Activated T-cell treated with anti-CD3 and anti-CD28 coated beads, Interleukin-2, amount 50 U/mL, for 72 hours (primary cell): ENCODE measurements at regions not wholly inside any gene's neighbourhood (a gene's known extent, or its start where the extent isn't known, plus 50 kb on each side); places are given as distances from the start of the nearest gene placed in this dataset.
"Not testable (repeated sequence)": the region's sequence is repeated elsewhere in the genome, so short reads cannot be mapped to it uniquely, and the experiment has no call there.

Experiments used
- ATAC-seq, 2 donors: fragments of 150-1000 bp; cut with Tn5 transposase; replicated peaks in 1 of 2; 2 replicates each; pipeline ENCODE4 v1.10.0; 2021; ENCODE audit warnings: moderate library complexity in 2 of 2, mild to moderate bottlenecking in 1 of 2
- DNase-seq, 2 donors: peaks; one replicate each; pipeline ENCODE4 v3.0.0; 2021 to 2022; ENCODE audit warnings: mixed read lengths in 1 of 2
- H3K27ac Mint-ChIP-seq: one replicate; pipeline ENCODE4 v1.8.0; 2022; ENCODE audit warnings: mild to moderate bottlenecking, moderate library complexity, mixed read lengths
- H3K27me3 Mint-ChIP-seq: one replicate; pipeline ENCODE4 v1.8.0; 2022; ENCODE audit warnings: low read depth, mixed read lengths
- H3K36me3 Mint-ChIP-seq, 2 donors: one replicate each; pipeline ENCODE4 v1.8.0; 2022; ENCODE audit warnings: mixed read lengths in 2 of 2, mild to moderate bottlenecking in 1 of 2; ENCODE audit not compliant: insufficient read depth in 2 of 2
- H3K4me1 Mint-ChIP-seq: one replicate; pipeline ENCODE4 v1.8.0; 2022; ENCODE audit warnings: low read depth, mixed read lengths
- H3K4me3 Mint-ChIP-seq, 2 donors: one replicate each; pipeline ENCODE4 v1.8.0; 2022; ENCODE audit warnings: mild to moderate bottlenecking in 2 of 2, mixed read lengths in 2 of 2, moderate library complexity in 2 of 2
- H3K9me3 Mint-ChIP-seq, 2 donors: one replicate each; pipeline ENCODE4 v1.8.0; 2022; ENCODE audit warnings: mixed read lengths in 2 of 2

DNA sequence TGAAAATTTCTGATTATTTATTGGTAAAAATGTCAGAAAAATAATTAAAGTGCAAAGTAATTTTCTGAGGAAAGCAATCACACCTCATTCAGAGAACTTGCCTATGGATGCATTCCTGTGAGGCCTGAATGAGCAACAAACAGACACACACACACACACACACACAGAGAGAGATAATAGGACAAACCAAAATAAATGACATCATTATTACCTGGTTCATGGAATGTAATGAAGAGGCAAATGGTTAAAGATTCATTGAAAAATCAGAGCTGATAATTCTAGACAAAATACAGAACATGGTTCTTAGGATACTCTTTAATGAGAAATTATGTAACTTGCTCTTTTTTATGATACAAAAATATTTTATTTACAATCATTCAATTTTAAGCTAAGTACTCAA lies 490.6 kb upstream of the POU3F2 start:
- no peak overlapping the region for H3K4me3 Mint-ChIP-seq
- no peaks in the 10 kb centered on the region for H3K4me1 Mint-ChIP-seq
- peaks cover 0 to 2% of the 10 kb centered on the region in 2 donors for H3K9me3 Mint-ChIP-seq
- no peak overlapping the region for H3K27ac Mint-ChIP-seq
- H3K27me3 Mint-ChIP-seq, result no peaks in the 10 kb centered on the region
- ATAC-seq (no peak), DNase-seq (no peak)
- H3K36me3 Mint-ChIP-seq, result no peaks in the 10 kb centered on the region

DNA sequence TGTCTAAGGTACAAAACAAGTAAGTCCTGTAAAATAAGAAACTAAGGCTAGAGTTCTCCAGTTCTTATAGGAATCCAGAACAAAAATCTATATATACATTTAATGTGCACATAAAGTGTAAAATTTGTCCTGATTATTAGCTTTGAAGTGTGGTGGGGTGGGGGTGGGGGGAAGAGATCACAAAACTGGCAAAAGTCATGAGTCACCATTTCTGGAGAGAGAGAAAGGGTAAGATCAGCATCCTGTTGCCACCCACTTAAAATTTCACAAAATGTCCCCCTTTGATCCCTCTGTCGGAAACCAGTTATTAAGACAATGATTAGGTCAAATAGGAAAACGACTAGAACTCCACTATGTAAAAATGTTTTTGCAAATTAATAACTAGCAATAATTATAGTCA lies 482.0 kb upstream of the POU3F2 start:
- Mint-ChIP-seq H3K27ac (no peak overlapping the region), H3K27me3 (no peaks in the 10 kb centered on the region), H3K4me3 (no peak overlapping the region), H3K9me3 (peaks cover 7% of the 10 kb centered on the region in 2 donors), H3K36me3 (no peaks in the 10 kb centered on the region), H3K4me1 (no peaks in the 10 kb centered on the region)
- ATAC-seq (no peak), DNase-seq (no peak)

DNA sequence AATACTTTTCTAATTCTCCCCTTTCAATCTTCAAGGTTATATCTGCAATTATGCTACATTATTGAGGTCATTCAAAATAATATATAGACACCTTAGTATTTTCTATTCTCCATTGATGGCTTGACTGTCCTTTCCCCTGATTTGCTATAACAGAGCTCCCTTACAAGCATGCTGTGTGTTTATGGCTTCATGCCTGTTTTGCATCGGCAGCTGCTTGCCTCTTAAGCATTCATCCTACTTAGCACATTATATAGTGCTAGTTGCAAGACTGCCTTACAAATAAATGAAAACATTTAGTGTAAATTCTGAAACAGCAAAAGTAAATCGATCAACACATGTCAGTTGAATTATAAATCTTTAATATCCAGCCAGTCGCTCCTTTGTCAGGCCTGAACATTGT lies 476.2 kb upstream of the POU3F2 start:
- no peaks in the 10 kb centered on the region for H3K4me1 Mint-ChIP-seq
- H3K9me3 Mint-ChIP-seq, result peaks cover 5 to 6% of the 10 kb centered on the region in 2 donors
- H3K27ac Mint-ChIP-seq, result no peak overlapping the region
- H3K4me3 Mint-ChIP-seq, result no peak overlapping the region
- DNase-seq, result no peak
- H3K27me3 Mint-ChIP-seq, result peaks cover 5% of the 10 kb centered on the region
- ATAC-seq, result no peak
- no peaks in the 10 kb centered on the region for H3K36me3 Mint-ChIP-seq

DNA sequence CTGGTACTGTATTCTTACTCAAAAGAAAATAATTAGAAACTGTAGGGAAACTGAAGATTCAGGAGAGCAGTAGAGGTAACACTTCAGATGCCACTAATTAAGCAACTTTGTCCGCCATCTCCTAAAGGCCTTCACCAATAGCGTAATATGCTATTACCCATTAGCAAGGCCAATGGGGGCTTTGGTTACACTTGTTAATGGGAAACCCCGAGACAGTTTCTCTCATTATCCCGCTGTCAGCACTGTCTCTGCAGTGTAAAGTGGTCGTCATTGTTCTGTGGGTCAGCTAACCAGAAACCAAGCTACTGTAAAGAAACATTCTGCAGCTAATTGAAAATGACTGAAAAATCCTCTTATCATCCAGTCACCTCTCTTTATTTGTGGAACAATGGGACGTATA lies 468.0 kb upstream of the POU3F2 start:
- peaks cover 4% of the 10 kb centered on the region for H3K27me3 Mint-ChIP-seq
- peaks cover 2 to 3% of the 10 kb centered on the region in 2 donors for H3K9me3 Mint-ChIP-seq
- H3K27ac Mint-ChIP-seq, result no peak overlapping the region
- no peaks in the 10 kb centered on the region for H3K4me1 Mint-ChIP-seq
- DNase-seq (no peak), ATAC-seq (no peak)
- no peak overlapping the region for H3K4me3 Mint-ChIP-seq
- H3K36me3 Mint-ChIP-seq, result no peaks in the 10 kb centered on the region

DNA sequence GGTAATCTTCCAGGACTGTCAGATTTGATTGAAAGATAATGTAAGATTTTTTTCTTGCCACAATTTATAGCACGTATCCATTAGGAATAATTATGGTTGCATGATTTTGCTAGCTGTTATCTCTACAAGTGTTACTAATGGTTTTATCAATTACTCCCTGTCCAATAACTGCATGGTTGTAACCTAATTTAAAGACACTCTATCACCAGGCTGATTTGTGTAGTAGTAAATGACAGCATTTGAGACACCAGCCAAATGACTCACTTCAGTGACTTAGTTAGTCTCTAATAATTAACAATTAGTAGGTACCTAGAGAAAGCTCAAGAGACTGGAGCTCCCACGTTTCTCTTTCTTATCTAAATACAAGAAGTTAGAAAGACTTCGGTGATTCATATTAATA lies 453.8 kb upstream of the POU3F2 start:
- Mint-ChIP-seq H3K9me3 (peaks cover 1 to 4% of the 10 kb centered on the region in 2 donors), H3K27me3 (no peaks in the 10 kb centered on the region), H3K4me3 (no peak overlapping the region), H3K27ac (no peak overlapping the region), H3K36me3 (no peaks in the 10 kb centered on the region), H3K4me1 (no peaks in the 10 kb centered on the region)
- ATAC-seq (no peak), DNase-seq (no peak)

DNA sequence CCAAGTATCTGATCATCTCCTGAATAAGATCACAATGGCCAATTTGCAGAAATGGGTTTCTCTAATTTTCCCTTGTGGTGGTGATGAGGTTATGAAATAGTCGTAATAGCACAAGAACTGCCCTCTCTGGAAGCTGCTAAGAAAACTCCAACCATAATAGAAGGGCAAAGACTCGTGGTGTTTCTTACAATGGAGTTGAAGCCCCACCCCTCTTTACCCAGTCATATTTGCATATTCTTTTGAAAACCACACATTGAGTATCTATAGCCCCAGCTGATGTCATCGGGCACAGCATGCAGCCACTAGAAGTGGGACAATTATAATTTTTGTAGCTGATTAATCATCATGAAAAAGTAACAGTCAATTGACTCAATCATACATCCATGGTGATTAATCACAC lies 452.1 kb upstream of the POU3F2 start:
- Mint-ChIP-seq H3K4me3 (no peak overlapping the region), H3K9me3 (peaks cover 1 to 4% of the 10 kb centered on the region in 2 donors), H3K36me3 (no peaks in the 10 kb centered on the region), H3K4me1 (no peaks in the 10 kb centered on the region), H3K27me3 (no peaks in the 10 kb centered on the region), H3K27ac (no peak overlapping the region)
- DNase-seq (no peak), ATAC-seq (peak in 1 of 2 donors; percentile 17)

DNA sequence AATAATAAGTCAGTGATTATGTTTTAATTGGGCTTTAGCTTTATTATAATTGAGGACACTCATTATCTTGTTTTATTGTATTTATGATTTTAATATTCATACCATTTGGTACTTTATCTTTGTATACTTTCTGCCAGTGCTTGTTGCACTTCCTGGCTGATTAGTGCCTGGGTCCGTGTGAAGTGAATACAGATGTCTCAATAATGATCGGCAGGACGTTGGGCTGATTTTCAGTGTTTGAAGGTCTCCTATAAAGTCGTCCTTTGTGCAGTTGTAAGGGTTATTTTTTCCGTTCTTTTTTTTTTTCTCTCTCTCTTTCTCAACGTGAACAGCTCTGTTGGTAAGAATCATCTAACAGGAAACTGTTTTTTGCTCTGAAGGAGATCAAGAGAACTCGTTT lies 450.0 kb upstream of the POU3F2 start:
- Mint-ChIP-seq H3K9me3 (peaks cover 0 to 2% of the 10 kb centered on the region in 2 donors), H3K27ac (no peak overlapping the region), H3K36me3 (no peaks in the 10 kb centered on the region), H3K27me3 (no peaks in the 10 kb centered on the region), H3K4me1 (no peaks in the 10 kb centered on the region), H3K4me3 (no peak overlapping the region)
- DNase-seq (no peak), ATAC-seq (no peak)

DNA sequence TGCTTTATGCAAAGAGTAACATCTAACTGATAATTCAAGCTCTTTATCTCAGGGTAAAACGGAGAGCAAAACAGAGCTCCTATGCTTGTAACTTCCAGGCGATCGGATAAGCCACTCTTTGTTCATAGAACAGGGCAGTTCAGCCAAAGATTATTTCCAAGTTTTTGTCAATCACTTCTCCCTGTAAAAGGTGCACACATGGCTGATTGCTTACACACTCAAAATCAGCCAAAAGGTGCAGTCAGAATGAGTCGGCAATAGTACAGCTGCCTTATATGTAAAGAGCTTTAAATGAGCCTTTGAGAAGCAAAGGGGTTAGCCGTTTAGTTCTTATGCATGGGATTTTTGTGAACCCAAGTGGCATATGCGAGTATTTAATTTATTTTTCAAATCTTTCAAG lies 449.6 kb upstream of the POU3F2 start:
- ATAC-seq, result no peak
- H3K4me1 Mint-ChIP-seq, result no peaks in the 10 kb centered on the region

DNA sequence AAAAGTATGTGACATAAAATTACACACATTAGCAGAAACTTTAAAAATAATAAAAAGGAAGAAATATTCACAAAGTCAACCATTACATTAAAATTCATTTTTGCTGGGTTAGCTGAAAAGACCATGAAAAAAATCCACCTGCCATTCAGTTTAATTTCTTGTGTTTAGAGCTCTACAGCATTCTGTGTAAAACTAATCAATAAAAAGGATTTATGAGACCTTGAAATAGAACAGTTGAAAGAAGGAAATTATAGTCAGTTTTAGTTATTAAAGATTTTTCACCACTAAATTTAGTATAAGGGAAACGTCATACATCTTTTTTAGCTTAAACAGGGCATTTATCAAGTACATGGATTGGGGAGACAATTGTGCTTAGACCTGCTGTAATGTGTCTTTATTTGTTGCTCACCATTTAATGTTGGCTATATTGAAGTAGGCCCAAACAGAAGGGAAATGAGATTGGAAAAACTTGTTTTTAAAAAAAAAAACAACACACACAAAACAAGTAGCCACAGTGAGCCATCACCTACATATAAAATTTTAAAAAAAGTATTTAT lies 438.7 kb upstream of the POU3F2 start:
- no peak overlapping the region for H3K27ac Mint-ChIP-seq
- no peak for ATAC-seq
- peaks cover 1 to 5% of the 10 kb centered on the region in 2 donors for H3K9me3 Mint-ChIP-seq
- no peaks in the 10 kb centered on the region for H3K4me1 Mint-ChIP-seq
- DNase-seq, result no peak
- peaks cover 0 to 1% of the 10 kb centered on the region in 2 donors for H3K36me3 Mint-ChIP-seq
- no peak overlapping the region for H3K4me3 Mint-ChIP-seq
- no peaks in the 10 kb centered on the region for H3K27me3 Mint-ChIP-seq

More for the DNA sequence above, 449.6 kb upstream of the POU3F2 start:
- Mint-ChIP-seq H3K36me3 (no peaks in the 10 kb centered on the region), H3K9me3 (peaks cover 0 to 2% of the 10 kb centered on the region in 2 donors), H3K27ac (no peak overlapping the region), H3K4me3 (no peak overlapping the region), H3K27me3 (no peaks in the 10 kb centered on the region)
- DNase-seq, result no peak

DNA sequence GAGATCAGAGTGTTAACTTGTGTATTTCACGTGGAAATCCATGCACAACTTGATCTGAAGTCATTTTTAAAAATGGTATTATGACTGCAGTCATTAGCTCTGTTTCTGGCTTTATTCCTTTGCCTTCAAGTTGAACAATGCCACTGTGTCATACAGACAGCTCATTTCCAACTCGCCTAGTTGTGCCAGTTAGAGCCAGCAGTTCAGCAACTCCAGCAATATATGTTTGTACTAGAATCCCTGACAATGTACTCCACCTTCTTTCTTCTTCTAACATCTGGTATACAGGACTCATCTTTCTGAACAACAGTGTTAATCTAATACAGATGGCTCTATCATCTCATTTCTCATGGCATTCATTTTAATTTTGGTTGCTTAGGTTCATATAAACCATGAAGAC lies 418.3 kb upstream of the POU3F2 start:
- Mint-ChIP-seq H3K4me3 (no peak overlapping the region), H3K36me3 (peaks cover 0 to 2% of the 10 kb centered on the region in 2 donors), H3K4me1 (no peaks in the 10 kb centered on the region), H3K27ac (no peak overlapping the region), H3K27me3 (no peaks in the 10 kb centered on the region), H3K9me3 (peaks cover 8 to 16% of the 10 kb centered on the region in 2 donors)
- ATAC-seq (no peak), DNase-seq (no peak)

DNA sequence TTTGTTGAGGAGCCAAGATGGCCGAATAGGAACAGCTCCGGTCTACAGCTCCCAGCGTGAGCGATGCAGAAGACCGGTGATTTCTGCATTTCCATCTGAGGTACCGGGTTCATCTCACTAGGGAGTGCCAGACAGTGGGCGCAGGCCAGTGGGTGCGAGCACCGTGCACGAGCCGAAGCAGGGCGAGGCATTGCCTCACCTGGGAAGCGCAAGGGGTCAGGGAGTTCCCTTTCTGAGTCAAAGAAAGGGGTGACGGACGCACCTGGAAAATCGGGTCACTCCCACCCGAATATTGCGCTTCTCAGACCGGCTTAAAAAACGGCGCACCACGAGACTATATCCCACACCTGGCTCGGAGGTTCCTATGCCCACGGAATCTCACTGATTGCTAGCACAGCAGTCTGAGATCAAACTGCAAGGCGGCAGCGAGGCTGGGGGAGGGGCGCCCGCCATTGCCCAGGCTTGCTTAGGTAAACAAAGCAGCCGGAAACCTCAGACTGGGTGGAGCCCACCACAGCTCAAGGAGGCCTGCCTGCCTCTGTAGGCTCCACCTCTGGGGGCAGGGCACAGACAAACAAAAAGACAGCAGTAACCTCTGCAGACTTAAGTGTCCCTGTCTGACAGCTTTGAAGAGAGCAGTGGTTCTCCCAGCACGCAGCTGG lies 417.7 kb upstream of the POU3F2 start:
- not testable (repeated sequence) for H3K27ac Mint-ChIP-seq, ATAC-seq, H3K27me3 Mint-ChIP-seq, H3K4me1 Mint-ChIP-seq, H3K36me3 Mint-ChIP-seq, H3K4me3 Mint-ChIP-seq, DNase-seq
- H3K9me3 Mint-ChIP-seq, result peaks cover 8 to 16% of the 10 kb centered on the region in 2 donors

DNA sequence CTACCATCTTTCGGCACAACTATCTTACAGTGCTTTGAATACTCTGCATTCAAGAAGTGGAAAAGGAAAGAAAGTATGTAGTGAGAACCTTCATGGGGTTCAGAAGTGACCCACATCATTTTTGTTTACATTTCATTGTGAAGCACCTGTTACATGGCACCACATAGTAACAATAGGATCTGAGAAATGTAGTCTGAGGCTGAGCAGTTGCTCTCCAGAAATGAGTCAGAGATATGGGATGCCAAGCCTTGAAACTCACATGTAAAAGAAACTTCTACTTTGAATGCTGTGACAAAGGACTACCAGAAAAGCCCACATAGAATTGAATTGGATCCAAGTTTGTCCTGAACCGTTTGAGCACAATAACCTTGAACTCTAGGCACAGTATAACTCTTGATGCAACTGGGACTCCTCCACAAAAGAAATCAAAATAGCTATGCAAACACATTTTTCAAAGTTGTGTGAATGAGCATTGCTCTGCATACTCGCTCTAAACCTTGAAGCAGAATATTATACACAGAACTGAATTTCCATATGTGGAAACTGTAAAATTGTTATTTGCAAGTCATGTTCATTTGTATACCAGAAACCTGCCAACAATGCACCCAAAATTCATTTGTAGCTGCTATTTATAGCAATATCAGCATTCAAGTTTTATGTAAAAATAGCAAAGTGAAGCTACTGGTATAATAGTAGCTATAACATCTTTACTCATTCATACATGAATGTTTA lies 400.9 kb upstream of the POU3F2 start:
- Mint-ChIP-seq H3K27me3 (no peaks in the 10 kb centered on the region), H3K27ac (no peak overlapping the region), H3K36me3 (no peaks in the 10 kb centered on the region), H3K4me1 (no peaks in the 10 kb centered on the region), H3K9me3 (peaks cover 7 to 11% of the 10 kb centered on the region in 2 donors), H3K4me3 (no peak overlapping the region)
- no peak for ATAC-seq
- no peak for DNase-seq

DNA sequence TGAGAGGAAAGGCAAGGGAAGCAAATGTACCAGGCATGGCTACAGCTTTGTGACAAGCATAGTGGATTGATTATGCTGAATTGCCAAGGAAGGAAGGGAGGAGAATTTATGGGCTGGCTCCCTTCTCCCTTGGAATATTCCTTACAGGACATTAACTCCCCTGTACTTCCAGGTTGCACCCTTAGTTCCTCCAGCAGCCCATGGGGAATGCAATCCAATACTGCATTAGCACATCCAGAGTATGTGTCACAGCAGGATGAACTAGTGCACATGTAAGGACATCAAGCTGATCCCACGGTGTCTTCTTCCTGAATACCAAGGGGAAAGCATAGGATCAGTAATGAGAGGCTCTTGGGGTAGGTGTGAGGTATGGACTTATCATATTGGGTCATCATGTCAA lies 390.7 kb upstream of the POU3F2 start:
- no peak for DNase-seq
- no peaks in the 10 kb centered on the region for H3K36me3 Mint-ChIP-seq
- no peaks in the 10 kb centered on the region for H3K4me1 Mint-ChIP-seq
- H3K4me3 Mint-ChIP-seq, result no peak overlapping the region
- H3K27ac Mint-ChIP-seq, result no peak overlapping the region
- ATAC-seq, result no peak
- no peaks in the 10 kb centered on the region for H3K27me3 Mint-ChIP-seq
- peaks cover 0 to 3% of the 10 kb centered on the region in 2 donors for H3K9me3 Mint-ChIP-seq
